SK-N-SH (cell line): ENCODE measurements at regions not wholly inside any gene's neighbourhood (a gene's known extent, or its start where the extent isn't known, plus 50 kb on each side); places are given as distances from the start of the nearest gene placed in this dataset.

ENCODE experiments used
- CHD2 ChIP-seq: fragments of 150-350 bp; IDR thresholded peaks from 2 replicates; pipeline ENCODE4 v1.6.1; 2018; ENCODE audit warnings: low read length; ENCODE audit not compliant: partially characterized antibody
- EP300 ChIP-seq, 2 experiments: IDR thresholded peaks; 2 replicates each; pipeline versions ENCODE4 v1.4.0 to v1.6.1; 2012; ENCODE audit warnings: borderline replicate concordance in 1 of 2, low read depth in 1 of 2, low read length in 1 of 2
- FOXM1 ChIP-seq: IDR thresholded peaks from 2 replicates; pipeline ENCODE4 v1.4.0; 2012; ENCODE audit warnings: low read depth, mild to moderate bottlenecking
- GABPA ChIP-seq: IDR thresholded peaks from 2 replicates; pipeline ENCODE4 v1.4.0; 2012; ENCODE audit warnings: low read depth, mild to moderate bottlenecking
- NFIC ChIP-seq: IDR thresholded peaks from 2 replicates; pipeline ENCODE4 v1.4.0; 2012; ENCODE audit warnings: borderline replicate concordance
- POLR2AphosphoS5 ChIP-seq: IDR thresholded peaks from 2 replicates; pipeline ENCODE4 v1.6.1; 2012; ENCODE audit warnings: low read depth, low read length
- RAD21 ChIP-seq: IDR thresholded peaks from 2 replicates; pipeline ENCODE4 v1.6.1; 2012; ENCODE audit warnings: mild to moderate bottlenecking, low read length
- TAF1 ChIP-seq: IDR thresholded peaks from 2 replicates; pipeline ENCODE4 v1.6.1; 2012; ENCODE audit warnings: low read depth, mild to moderate bottlenecking, low read length, moderate library complexity, borderline replicate concordance
- YY1 ChIP-seq: IDR thresholded peaks from 2 replicates; pipeline ENCODE4 v1.4.0; 2012; ENCODE audit warnings: low read depth, mild to moderate bottlenecking
- TF ChIP-seq, protein P1 (sequence below): IDR thresholded peaks from 2 replicates; pipeline ENCODE4; 2012
- TF ChIP-seq, protein P2 (sequence below): fragments of 200-600 bp; sonication (generic); IDR thresholded peaks from 2 replicates; pipeline ENCODE4 v1.6.1; 2017; ENCODE audit warnings: antibody characterized with exemption, mild to moderate bottlenecking, moderate library complexity
- TF ChIP-seq, protein P3 (sequence below): IDR thresholded peaks from 2 replicates; pipeline ENCODE4 v1.6.1; 2012; ENCODE audit warnings: mild to moderate bottlenecking, low read depth, low read length, moderate library complexity
- TF ChIP-seq, protein P4 (sequence below): IDR thresholded peaks from 2 replicates; pipeline ENCODE4 v1.4.0; 2012; ENCODE audit warnings: low read depth, borderline replicate concordance

DNA sequence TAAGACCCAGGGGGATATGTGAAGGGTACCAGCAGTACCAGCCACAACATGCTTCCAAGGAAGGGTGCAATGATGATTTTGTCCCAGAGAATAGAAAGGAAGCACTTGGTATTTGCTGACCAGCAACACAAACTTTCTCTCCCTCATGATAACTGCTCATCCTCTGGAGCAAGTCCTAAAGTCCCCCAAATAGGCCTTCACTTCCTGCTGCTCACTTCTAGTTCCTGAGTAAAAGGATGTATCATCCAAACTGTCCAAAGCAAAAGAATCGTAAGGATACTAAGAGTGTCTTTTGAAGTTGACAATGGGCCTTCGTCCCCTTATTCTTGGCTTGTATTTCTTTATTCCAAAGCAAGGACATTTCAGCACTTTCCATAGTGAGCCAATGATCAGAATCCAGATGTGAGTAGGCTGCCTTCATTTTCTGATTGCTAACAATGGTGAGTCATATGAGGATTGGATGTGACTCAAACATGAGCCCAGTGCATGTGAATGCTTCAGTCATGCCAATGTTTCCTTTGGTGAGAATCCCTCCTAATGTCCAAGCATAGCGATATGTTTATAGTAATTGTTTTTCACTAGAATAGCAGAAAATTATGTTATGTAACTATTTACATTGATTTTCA, 243.4 kb upstream of the POU2AF2 start:
- TF ChIP-seq EP300 (IDR thresholded peaks at IDR 0.05; ENCODE audit: borderline replicate concordance in 1 of 2, low read depth in 1 of 2, low read length in 1 of 2) = no peak
- TF ChIP-seq TAF1 = no peak
- no peak for TF ChIP-seq GABPA
- TF ChIP-seq, protein P1, sequence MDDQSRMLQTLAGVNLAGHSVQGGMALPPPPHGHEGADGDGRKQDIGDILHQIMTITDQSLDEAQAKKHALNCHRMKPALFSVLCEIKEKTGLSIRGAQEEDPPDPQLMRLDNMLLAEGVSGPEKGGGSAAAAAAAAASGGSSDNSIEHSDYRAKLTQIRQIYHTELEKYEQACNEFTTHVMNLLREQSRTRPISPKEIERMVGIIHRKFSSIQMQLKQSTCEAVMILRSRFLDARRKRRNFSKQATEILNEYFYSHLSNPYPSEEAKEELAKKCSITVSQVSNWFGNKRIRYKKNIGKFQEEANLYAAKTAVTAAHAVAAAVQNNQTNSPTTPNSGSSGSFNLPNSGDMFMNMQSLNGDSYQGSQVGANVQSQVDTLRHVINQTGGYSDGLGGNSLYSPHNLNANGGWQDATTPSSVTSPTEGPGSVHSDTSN = no peak
- TF ChIP-seq CHD2 = no peak
- no peak for TF ChIP-seq FOXM1
- TF ChIP-seq, protein P2, sequence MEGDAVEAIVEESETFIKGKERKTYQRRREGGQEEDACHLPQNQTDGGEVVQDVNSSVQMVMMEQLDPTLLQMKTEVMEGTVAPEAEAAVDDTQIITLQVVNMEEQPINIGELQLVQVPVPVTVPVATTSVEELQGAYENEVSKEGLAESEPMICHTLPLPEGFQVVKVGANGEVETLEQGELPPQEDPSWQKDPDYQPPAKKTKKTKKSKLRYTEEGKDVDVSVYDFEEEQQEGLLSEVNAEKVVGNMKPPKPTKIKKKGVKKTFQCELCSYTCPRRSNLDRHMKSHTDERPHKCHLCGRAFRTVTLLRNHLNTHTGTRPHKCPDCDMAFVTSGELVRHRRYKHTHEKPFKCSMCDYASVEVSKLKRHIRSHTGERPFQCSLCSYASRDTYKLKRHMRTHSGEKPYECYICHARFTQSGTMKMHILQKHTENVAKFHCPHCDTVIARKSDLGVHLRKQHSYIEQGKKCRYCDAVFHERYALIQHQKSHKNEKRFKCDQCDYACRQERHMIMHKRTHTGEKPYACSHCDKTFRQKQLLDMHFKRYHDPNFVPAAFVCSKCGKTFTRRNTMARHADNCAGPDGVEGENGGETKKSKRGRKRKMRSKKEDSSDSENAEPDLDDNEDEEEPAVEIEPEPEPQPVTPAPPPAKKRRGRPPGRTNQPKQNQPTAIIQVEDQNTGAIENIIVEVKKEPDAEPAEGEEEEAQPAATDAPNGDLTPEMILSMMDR = no peak
- TF ChIP-seq RAD21 = no peak
- no peak for TF ChIP-seq NFIC
- TF ChIP-seq, protein P3, sequence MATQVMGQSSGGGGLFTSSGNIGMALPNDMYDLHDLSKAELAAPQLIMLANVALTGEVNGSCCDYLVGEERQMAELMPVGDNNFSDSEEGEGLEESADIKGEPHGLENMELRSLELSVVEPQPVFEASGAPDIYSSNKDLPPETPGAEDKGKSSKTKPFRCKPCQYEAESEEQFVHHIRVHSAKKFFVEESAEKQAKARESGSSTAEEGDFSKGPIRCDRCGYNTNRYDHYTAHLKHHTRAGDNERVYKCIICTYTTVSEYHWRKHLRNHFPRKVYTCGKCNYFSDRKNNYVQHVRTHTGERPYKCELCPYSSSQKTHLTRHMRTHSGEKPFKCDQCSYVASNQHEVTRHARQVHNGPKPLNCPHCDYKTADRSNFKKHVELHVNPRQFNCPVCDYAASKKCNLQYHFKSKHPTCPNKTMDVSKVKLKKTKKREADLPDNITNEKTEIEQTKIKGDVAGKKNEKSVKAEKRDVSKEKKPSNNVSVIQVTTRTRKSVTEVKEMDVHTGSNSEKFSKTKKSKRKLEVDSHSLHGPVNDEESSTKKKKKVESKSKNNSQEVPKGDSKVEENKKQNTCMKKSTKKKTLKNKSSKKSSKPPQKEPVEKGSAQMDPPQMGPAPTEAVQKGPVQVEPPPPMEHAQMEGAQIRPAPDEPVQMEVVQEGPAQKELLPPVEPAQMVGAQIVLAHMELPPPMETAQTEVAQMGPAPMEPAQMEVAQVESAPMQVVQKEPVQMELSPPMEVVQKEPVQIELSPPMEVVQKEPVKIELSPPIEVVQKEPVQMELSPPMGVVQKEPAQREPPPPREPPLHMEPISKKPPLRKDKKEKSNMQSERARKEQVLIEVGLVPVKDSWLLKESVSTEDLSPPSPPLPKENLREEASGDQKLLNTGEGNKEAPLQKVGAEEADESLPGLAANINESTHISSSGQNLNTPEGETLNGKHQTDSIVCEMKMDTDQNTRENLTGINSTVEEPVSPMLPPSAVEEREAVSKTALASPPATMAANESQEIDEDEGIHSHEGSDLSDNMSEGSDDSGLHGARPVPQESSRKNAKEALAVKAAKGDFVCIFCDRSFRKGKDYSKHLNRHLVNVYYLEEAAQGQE = no peak
- TF ChIP-seq, protein P4, sequence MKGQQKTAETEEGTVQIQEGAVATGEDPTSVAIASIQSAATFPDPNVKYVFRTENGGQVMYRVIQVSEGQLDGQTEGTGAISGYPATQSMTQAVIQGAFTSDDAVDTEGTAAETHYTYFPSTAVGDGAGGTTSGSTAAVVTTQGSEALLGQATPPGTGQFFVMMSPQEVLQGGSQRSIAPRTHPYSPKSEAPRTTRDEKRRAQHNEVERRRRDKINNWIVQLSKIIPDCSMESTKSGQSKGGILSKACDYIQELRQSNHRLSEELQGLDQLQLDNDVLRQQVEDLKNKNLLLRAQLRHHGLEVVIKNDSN = no peak
- no peak for TF ChIP-seq YY1
- no peak for TF ChIP-seq POLR2AphosphoS5
